Memory B cell (primary cell): ENCODE measurements at regions not wholly inside any gene's neighbourhood (a gene's known extent, or its start where the extent isn't known, plus 50 kb on each side); places are given as distances from the start of the nearest gene placed in this dataset.

ENCODE experiments used
- ATAC-seq: fragments of 150-1000 bp; cut with Tn5 transposase; 2 replicates; pipeline ENCODE4 v1.10.0; 2021; ENCODE audit warnings: low read depth, mild to moderate bottlenecking, moderate library complexity
- DNase-seq, 2 donors: peaks; one replicate each; pipeline ENCODE4 v3.0.0; 2022; ENCODE audit warnings: low spot score in 2 of 2
- H3K27ac Mint-ChIP-seq: one replicate; pipeline ENCODE4 v1.8.0; 2022; ENCODE audit warnings: mild to moderate bottlenecking, moderate library complexity, mixed read lengths
- H3K27me3 Mint-ChIP-seq: one replicate; pipeline ENCODE4 v1.8.0; 2022; ENCODE audit warnings: mixed read lengths
- H3K36me3 Mint-ChIP-seq: one replicate; pipeline ENCODE4 v1.8.0; 2022; ENCODE audit warnings: mild to moderate bottlenecking, mixed read lengths
- H3K4me1 Mint-ChIP-seq: one replicate; pipeline ENCODE4 v1.8.0; 2022; ENCODE audit warnings: mixed read lengths
- H3K4me3 Mint-ChIP-seq: one replicate; pipeline ENCODE4 v1.8.0; 2022; ENCODE audit warnings: mild to moderate bottlenecking, moderate library complexity, mixed read lengths
- H3K9me3 Mint-ChIP-seq: one replicate; pipeline ENCODE4 v1.8.0; 2022; ENCODE audit warnings: mixed read lengths

DNA sequence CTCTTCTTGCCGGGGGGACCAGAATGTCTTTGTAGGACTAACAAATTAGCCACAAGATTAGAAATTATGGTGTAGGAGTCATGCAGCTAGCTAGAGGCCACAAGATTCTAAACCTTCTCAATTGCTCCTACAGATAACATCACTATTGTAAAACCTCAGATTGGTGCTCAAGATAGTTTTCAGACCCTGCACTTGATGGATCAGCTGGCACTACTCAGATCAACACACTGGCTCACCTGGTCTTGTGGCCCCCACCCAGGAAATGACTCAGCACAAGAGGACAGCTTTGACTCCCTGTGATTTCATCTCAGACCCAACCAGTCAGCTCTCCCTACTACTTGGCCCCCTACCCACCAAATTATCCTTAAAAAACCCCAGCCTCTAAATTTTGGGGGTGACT, 124.1 kb upstream of the RASGRP1 start:
- Mint-ChIP-seq H3K27ac (no peak overlapping the region), H3K9me3 (no peaks in the 10 kb centered on the region), H3K4me3 (no peak overlapping the region), H3K27me3 (peaks cover 2% of the 10 kb centered on the region), H3K36me3 (no peaks in the 10 kb centered on the region), H3K4me1 (peaks cover 4% of the 10 kb centered on the region)
- no peak for DNase-seq
- no peak for ATAC-seq

DNA sequence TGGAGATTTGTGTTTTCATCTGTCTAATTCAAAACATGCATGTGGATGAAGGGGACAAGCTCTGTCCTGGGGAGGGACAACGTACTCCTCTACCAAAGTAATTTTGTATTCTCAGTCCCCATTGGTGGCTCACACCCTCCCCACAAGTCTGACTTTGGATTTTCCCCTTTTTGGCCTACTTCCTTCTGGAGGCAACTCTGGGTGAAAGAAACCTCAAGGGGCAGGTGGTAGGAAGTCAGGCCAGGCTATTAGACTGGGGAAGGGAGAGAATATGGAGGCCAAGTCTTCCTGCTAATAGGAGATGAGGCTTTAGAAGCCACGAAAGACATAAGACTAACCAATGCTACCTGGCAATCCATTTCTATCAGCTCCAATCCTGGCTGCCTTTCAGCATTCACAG, 124.9 kb upstream of the RASGRP1 start:
- DNase-seq (no peak), ATAC-seq (no peak)
- H3K27me3 Mint-ChIP-seq = peaks cover 3% of the 10 kb centered on the region
- no peak overlapping the region for H3K4me3 Mint-ChIP-seq
- no peaks in the 10 kb centered on the region for H3K36me3 Mint-ChIP-seq
- H3K9me3 Mint-ChIP-seq = no peaks in the 10 kb centered on the region
- H3K27ac Mint-ChIP-seq = no peak overlapping the region
- H3K4me1 Mint-ChIP-seq = peaks cover 4% of the 10 kb centered on the region

GRCh38 chr15:38690216-38690615, 125.6 kb upstream of the RASGRP1 start:
- no peak overlapping the region for H3K27ac Mint-ChIP-seq
- ATAC-seq = no peak
- peaks cover 3% of the 10 kb centered on the region for H3K27me3 Mint-ChIP-seq
- H3K4me3 Mint-ChIP-seq = no peak overlapping the region
- H3K36me3 Mint-ChIP-seq = no peaks in the 10 kb centered on the region
- H3K9me3 Mint-ChIP-seq = no peaks in the 10 kb centered on the region
- peaks cover 4% of the 10 kb centered on the region for H3K4me1 Mint-ChIP-seq
- no peak for DNase-seq

DNA sequence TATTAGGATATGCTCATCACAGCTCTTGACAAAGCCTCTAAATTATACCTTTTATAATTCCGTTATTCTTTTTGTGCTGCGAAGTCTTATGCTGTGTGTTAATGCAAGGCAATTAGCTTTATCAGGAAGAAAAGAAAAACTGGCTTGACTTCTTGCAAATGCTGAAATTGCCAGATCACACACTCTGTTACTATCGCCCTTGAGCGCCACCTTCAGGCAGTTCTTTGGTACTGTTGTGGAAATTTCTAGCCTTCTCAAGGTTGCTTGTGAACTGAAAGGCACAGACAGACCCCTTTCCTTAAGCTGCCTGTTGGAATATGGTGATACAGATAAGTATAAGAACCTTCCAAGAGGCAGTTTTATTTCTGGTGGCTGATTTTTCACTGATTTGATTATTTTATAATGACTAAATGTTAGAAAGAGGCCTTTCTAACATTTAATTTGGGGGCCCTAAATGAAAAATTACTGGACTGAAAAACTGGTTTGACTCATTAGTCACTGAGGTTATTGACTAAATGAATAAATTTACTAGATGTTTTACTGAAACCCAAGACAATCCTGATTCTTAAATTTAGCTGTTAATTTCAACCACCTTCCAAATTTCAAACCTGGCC, 126.2 kb upstream of the RASGRP1 start:
- ATAC-seq = peak; percentile 82
- peaks cover 3% of the 10 kb centered on the region for H3K27me3 Mint-ChIP-seq
- H3K36me3 Mint-ChIP-seq = no peaks in the 10 kb centered on the region
- no peak overlapping the region for H3K27ac Mint-ChIP-seq
- H3K4me3 Mint-ChIP-seq = no peak overlapping the region
- peak; percentile 73 to 74 for DNase-seq
- no peaks in the 10 kb centered on the region for H3K9me3 Mint-ChIP-seq
- H3K4me1 Mint-ChIP-seq = peaks cover 4% of the 10 kb centered on the region

DNA sequence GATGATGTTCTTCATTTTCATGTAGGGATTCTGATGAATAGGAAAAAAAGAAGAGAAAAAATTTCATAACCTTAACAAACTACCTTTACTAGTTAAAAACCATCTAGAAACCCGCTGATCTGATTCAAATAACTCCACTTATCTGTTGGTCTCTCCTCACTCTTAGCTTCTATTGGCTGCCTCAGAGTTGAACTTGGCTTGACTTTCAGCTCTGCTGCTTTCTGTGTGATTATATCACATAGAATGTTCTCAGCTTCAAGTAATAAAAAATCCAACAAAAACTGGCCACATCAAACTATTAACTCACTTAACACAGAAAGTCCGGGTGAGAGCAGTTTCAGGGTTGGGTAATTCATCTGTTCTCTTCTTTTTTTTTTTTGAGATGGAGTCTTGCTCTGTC, 126.8 kb upstream of the RASGRP1 start:
- no peak for ATAC-seq
- DNase-seq = no peak
- peaks cover 3% of the 10 kb centered on the region for H3K27me3 Mint-ChIP-seq
- no peak overlapping the region for H3K27ac Mint-ChIP-seq
- no peak overlapping the region for H3K4me3 Mint-ChIP-seq
- no peaks in the 10 kb centered on the region for H3K9me3 Mint-ChIP-seq
- peaks cover 4% of the 10 kb centered on the region for H3K4me1 Mint-ChIP-seq
- no peaks in the 10 kb centered on the region for H3K36me3 Mint-ChIP-seq

- Mint-ChIP-seq H3K36me3 (no peaks in the 10 kb centered on the region), H3K9me3 (no peaks in the 10 kb centered on the region), H3K27ac (no peak overlapping the region), H3K4me1 (peaks cover 4% of the 10 kb centered on the region), H3K4me3 (no peak overlapping the region), H3K27me3 (peaks cover 3% of the 10 kb centered on the region)
- no peak for ATAC-seq
- no peak for DNase-seq
Observed at GRCh38 chr15:38691965-38692788, 127.6 kb upstream of the RASGRP1 start.

GRCh38 chr15:38692789-38693062, 128.1 kb upstream of the RASGRP1 start:
- peaks cover 3% of the 10 kb centered on the region for H3K27me3 Mint-ChIP-seq
- no peak overlapping the region for H3K27ac Mint-ChIP-seq
- H3K36me3 Mint-ChIP-seq = no peaks in the 10 kb centered on the region
- H3K9me3 Mint-ChIP-seq = no peaks in the 10 kb centered on the region
- DNase-seq = no peak
- ATAC-seq = no peak
- peaks cover 4% of the 10 kb centered on the region for H3K4me1 Mint-ChIP-seq
- no peak overlapping the region for H3K4me3 Mint-ChIP-seq

GRCh38 chr15:38695249-38696108, 130.9 kb upstream of the RASGRP1 start:
- Mint-ChIP-seq H3K4me3 (no peak overlapping the region), H3K27me3 (peaks cover 3% of the 10 kb centered on the region), H3K4me1 (no peaks in the 10 kb centered on the region), H3K36me3 (no peaks in the 10 kb centered on the region), H3K9me3 (no peaks in the 10 kb centered on the region), H3K27ac (no peak overlapping the region)
- DNase-seq (no peak), ATAC-seq (no peak)

DNA sequence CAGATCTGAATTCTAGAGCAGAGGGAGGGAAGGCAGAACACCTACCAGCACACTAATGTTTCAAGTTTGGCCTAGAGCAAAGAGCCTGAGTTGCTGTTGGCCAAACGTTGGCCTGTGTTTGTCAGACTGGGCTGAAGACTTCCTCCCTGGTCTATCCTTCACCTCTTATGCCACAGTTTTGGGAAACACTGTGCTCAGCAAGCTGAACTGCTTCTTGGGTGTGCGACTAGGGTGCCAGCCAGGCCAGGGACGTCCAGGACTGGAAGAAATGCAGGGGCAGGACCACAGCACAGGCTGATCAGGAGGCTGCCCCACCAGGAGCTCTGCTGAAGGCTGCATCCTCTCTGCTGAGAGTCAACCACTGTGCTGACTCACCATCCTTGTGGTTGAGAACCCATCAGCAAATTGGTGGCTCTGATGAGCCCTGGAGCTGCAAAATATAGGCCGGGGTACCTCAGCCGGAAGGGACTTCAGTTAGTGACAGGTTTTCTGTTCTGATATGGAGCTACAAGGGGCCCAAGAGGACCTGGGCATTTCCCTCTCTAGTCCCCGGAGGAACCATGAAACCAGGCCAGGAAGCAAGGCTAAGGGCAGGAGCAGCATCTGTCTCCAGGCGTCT, 131.6 kb upstream of the RASGRP1 start:
- no peak for DNase-seq
- no peaks in the 10 kb centered on the region for H3K9me3 Mint-ChIP-seq
- no peaks in the 10 kb centered on the region for H3K36me3 Mint-ChIP-seq
- H3K4me3 Mint-ChIP-seq = no peak overlapping the region
- H3K4me1 Mint-ChIP-seq = no peaks in the 10 kb centered on the region
- no peak overlapping the region for H3K27ac Mint-ChIP-seq
- ATAC-seq = no peak
- H3K27me3 Mint-ChIP-seq = peaks cover 3% of the 10 kb centered on the region

DNA sequence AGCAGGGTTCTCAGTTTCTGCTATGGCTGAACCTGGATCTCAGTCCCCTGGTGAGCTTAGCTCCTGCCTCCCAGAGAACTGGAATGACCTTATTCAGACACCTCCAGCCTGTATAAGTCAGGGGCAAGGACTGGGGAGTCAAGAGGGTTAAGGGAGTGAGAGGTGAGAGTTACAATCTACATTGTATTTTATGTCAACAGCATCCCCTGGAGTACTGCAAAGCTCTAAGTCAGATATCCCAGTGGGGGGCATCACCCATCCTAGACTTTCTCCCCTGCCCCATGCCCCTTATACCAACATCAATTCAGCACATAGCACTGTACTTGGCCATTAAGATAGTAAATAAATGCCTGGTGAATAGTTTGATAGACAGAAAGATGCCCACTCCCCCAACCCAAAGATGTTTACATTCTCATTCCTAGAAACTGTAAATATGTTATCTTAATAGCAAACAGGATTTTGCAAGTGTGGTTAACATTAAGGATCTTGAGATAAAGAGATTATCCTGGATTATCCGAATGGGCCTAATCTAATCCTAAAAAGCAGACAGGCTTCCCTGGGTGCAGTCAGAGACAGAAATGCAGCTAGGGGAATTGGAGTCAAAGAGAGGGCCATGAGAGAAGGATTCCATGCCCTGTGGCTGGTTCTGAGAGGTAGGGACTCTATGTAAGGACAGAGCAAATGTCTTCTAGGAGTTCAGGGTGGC, 132.3 kb upstream of the RASGRP1 start:
- H3K27ac Mint-ChIP-seq = no peak overlapping the region
- ATAC-seq (no peak), DNase-seq (no peak)
- H3K4me1 Mint-ChIP-seq = no peaks in the 10 kb centered on the region
- no peaks in the 10 kb centered on the region for H3K36me3 Mint-ChIP-seq
- no peaks in the 10 kb centered on the region for H3K9me3 Mint-ChIP-seq
- peaks cover 3% of the 10 kb centered on the region for H3K27me3 Mint-ChIP-seq
- H3K4me3 Mint-ChIP-seq = no peak overlapping the region

DNA sequence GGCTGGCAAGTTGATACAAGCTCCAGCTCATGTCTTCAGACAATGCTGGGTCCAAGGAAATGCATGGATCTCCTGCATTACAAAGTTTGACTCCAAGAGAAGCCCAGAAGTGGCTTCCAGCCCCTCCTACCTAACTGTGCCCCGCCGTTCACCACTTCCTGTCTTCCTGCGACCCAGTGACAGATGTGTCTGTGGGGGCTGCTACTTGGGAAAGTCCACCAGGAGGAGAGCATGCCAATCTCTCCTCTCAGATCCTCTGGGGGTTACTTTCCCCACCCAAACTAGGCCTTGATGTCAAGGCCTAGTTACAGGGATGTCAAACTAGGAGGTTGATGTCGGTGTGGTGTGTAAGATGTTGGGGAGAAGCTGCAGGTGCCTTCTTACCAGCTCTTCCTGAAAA, 133.6 kb upstream of the RASGRP1 start:
- no peak overlapping the region for H3K27ac Mint-ChIP-seq

DNA sequence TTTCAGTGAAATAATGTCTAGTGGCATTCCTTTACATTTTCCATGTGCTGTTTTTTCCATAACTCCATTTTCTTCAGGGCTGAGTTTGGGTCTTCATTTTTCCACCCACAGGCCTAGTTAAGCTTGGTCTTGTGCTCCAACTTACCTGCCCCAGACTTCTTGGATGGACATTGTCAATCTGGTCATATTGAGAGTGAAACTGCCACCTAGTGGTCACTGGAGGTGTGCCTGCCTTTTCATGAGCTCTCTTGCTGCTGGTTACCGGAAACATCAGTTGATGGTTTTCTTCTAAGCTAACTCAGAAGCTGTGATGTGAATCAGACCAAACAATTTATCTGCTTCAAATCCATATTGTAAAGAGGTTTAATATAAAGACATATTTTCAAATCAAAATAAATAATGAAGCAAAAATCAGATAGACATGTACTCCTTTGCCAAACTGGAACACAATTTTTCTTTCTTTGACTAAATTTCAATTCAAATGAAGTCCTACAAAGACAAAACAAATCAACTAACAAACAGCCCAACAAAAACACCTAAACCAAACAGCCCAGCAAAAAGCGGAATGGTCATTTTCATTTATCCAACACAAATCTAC, 135.1 kb upstream of the RASGRP1 start:
- no peak overlapping the region for H3K4me3 Mint-ChIP-seq
- H3K27ac Mint-ChIP-seq = no peak overlapping the region
- no peaks in the 10 kb centered on the region for H3K36me3 Mint-ChIP-seq
- peak; percentile 84 for ATAC-seq
- H3K9me3 Mint-ChIP-seq = no peaks in the 10 kb centered on the region
- peak; percentile 54 for DNase-seq
- H3K27me3 Mint-ChIP-seq = no peaks in the 10 kb centered on the region
- no peaks in the 10 kb centered on the region for H3K4me1 Mint-ChIP-seq

More for the DNA sequence above, 133.6 kb upstream of the RASGRP1 start:
- Mint-ChIP-seq H3K4me3 (no peak overlapping the region), H3K4me1 (no peaks in the 10 kb centered on the region), H3K9me3 (no peaks in the 10 kb centered on the region), H3K27me3 (peaks cover 1% of the 10 kb centered on the region), H3K36me3 (no peaks in the 10 kb centered on the region)
- DNase-seq (no peak), ATAC-seq (no peak)

- no peak overlapping the region for H3K4me3 Mint-ChIP-seq
- H3K27ac Mint-ChIP-seq = no peak overlapping the region
- H3K27me3 Mint-ChIP-seq = no peaks in the 10 kb centered on the region
- ATAC-seq (no peak), DNase-seq (no peak)
- H3K9me3 Mint-ChIP-seq = no peaks in the 10 kb centered on the region
- no peaks in the 10 kb centered on the region for H3K36me3 Mint-ChIP-seq
- no peaks in the 10 kb centered on the region for H3K4me1 Mint-ChIP-seq
Observed at GRCh38 chr15:38701149-38701548, 136.5 kb upstream of the RASGRP1 start.
